ENCODE measurements at regions not wholly inside any gene's neighbourhood (a gene's known extent, or its start where the extent isn't known, plus 50 kb on each side); places are given as distances from the start of the nearest gene placed in this dataset.
"Not testable (repeated sequence)": the region's sequence is repeated elsewhere in the genome, so short reads cannot be mapped to it uniquely, and the experiment has no call there.

GRCh38 chr20:6692566-6693173, 74.8 kb upstream of the BMP2 start:
- DNase-seq = peak; percentile 60

GRCh38 chr20:6691516-6691915, 76.0 kb upstream of the BMP2 start:
- no peak for DNase-seq

- no peak for DNase-seq
These were observed 78.0 kb upstream of the BMP2 start for GRCh38 chr20:6689339-6689973.

- DNase-seq = no peak
These were observed 81.3 kb upstream of the BMP2 start for GRCh38 chr20:6686171-6686570.

DNA sequence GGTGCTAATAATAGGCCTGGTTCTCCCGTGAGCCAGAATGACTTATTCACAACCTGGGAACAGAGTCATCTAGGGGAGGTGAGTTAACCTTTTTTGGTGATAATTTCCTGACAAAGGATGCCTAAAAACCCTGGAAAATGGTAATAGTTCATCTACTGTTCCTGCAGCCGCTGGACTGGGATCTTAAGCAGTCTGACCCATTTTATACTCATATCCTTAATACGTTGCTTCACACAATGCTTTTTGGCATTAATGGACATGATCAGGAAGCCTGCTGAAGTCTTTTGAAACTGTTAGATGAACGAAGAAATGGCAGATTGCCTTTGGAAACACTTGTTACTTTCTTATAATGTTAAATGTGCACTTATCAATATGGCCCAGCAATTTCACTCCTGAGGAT, 81.9 kb upstream of the BMP2 start:
- no peak for DNase-seq

DNA sequence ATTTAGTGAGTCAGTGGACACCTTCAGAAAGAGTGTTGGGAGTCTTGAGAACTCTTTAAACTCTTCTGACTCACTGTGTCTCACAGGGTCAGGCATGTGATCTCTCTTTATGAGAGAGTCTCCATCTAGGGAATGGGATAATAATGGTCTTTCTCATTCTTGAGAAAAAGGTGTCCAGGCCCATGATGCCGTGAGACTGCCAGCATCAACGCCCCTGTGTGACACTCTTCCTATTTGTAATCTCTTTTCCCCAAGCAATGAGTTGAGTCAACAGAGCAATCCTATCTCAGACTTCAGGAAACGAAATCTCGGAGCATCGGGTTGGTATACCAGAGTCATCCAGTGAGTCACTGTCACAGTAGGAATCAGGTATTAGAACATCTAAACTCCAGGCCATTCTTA, 82.3 kb upstream of the BMP2 start:
- DNase-seq = no peak

DNA sequence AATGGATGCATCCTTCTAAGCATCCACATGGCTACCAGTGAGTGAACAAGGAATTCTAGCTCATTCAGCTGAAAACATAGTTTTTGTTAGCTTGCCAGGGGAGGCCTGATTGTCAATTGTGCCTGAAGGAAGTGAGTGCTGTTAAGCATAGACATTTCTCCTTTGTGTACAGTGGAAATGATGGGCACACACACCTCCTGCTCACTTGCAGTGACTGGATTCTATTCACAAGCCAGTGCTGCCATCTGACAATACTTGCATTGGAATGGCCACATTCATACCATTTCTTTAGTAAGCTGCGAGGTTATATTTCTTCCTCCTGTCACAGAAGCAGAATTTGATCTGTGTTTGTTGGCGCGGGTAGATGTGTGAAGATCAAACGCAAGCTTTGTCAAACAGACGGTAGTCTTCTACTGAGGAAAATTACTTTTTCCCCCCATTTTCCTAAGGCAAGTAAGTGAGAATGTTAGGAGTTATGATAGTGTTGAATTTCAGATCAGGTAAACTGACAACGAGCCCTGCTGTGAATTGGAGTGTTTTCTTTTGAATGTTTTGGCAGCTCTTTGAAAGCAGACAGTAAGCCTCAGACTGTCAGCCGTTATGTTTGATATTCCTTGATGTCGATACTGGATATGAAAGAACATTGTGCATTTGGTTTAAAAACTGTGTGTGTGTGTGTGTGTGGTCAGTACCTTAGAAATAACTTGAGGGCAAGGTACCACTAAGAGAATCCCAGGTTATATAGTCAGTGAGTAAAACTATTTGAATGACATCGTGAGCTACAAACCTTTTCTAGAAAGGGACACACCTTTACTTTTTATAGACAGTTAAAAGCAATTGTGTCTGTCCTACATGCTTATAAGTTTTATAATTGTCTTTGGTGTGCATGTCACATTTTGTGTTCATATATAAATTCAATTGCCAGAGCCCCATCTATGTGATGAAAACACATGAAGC, 84.2 kb upstream of the BMP2 start:
- no peak for DNase-seq

GRCh38 chr20:6680854-6681253, 86.6 kb upstream of the BMP2 start:
- peak; percentile 21 for DNase-seq

DNA sequence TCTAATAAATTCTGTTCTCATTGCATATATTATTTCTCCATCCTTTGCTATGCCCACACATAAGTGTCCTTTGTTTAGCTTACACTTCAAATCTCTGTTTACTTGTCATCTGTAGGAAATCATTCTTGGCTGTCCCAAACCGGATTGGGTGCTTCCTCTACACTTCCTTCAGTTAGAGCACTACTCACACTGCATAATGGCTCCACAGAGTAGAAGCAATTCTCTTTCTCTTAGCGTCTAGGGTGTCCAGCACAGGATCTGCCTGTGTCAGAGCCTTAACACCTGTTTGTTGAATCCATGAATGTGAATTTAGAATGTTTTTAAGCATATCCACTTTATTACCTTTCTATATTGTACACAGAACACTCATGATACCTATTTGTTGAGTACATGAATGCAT, 87.0 kb upstream of the BMP2 start:
- peak; percentile 7 for DNase-seq

DNA sequence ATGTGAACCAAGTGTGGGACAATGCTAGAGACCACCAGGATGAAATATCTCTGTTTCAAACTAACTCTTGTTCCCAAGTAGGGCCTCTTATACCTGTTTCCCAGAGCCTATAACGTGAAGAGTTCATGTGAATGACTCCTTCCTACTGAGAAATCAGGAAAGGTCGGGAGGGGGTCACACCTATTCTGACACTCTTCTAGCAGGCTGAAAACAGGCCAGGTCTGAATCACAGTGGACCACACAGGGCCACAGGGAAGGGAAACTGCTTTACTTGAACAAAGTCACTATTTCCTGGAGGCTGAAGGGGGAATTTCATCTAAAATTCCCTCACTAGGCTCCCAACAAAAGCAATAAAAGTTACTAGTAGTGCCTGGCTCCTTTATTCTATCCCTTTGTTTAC, 88.4 kb upstream of the BMP2 start:
- DNase-seq = no peak

GRCh38 chr20:6678101-6678500, 89.4 kb upstream of the BMP2 start:
- DNase-seq = no peak

- no peak for DNase-seq
These were observed 92.7 kb upstream of the BMP2 start for GRCh38 chr20:6674831-6675230.

DNA sequence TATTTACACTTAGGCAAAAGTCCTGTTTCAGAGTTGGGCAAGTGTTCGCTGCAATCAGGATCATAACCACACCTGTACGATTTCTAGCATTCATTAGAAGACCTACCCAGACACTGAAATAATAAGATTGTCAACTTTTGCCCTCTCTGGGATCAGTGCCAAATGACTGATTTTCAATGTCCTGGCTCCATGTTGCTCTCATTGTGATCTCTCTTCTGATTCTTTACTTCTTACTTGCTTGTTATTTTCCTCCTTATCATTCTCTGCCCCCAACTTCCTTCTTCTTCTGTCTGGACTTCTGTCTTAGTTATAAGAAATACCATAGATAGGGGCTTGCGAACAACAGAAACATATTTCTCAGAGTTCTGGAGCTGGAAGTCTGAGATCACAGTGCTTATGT, 94.4 kb upstream of the BMP2 start:
- DNase-seq = no peak

DNA sequence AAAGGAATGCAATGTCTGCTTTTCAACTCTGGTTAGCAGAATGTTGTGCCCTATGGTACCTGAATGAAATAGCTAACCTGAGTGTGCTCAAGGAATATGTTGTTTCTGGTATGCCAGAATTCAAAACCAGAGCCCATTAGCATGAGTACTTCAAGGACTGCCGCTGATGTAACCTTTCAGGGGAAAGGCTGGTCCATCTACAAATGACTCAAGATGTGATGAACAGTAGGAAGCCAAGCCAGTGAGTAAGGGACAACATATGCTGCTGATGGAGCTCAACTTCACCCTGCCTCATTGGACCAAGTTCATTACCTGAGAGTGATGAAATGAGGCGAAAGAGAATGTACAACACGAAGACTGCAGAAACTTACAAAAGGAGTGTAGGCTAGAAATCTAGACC, 95.7 kb upstream of the BMP2 start:
- no peak for DNase-seq

GRCh38 chr20:6668546-6668945, 98.9 kb upstream of the BMP2 start:
- no peak for DNase-seq

DNA sequence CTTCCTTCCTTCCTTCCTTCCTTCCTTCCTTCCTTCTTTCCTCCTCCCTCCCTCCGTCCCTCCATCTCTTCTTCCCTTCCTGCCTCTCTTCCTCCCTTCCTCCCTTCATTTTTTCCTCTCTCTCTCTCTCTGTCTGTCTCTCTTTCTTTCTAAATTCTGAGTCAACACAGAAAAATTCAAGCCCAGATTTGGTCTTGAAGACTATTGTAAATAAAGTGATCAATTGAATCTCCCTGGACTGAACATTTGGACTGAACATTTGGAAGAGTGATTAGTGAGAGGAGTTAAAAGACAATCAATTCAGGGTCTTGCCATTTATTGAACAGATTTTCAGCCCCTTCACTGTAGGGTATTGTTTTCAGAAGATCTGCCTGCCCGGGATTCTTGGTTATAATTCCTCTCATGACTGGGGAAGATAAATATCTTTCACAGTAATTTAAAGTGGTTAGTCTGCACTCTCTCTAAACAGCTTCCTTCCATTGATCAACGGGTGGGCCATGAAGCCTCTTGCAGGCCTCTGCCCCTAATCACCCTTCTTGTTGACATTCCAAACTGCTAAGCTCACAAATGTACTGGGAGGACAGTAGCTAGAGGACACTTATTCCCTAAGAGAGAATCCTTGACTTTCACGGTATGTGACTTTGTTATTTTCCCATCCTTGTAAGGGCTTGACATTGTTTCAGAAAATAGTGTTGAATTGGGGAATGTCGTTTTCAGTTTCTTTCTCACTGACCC, 101.7 kb upstream of the BMP2 start:
- DNase-seq = peak; percentile 23

DNA sequence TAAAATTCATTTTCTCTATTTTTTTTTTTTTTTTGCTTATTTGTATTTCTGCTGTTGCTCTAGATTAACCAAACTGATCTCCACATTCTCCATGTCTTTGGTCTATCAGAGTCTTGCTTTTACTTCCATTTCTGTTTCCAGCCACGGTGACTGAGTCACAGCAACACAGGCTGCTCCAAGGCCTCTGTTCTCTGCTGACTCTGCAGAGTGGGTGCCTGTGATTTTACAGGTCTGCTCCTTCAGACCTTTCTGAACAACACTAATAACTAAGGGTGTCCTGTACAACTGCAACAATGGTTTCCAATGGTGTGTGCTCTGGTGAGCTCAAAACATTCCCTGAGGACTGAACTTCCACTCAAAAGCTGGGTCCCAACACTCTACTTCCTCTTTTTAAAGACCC, 102.3 kb upstream of the BMP2 start:
- no peak for DNase-seq

- DNase-seq = no peak
These were observed 102.9 kb upstream of the BMP2 start for GRCh38 chr20:6664574-6664973.

DNA sequence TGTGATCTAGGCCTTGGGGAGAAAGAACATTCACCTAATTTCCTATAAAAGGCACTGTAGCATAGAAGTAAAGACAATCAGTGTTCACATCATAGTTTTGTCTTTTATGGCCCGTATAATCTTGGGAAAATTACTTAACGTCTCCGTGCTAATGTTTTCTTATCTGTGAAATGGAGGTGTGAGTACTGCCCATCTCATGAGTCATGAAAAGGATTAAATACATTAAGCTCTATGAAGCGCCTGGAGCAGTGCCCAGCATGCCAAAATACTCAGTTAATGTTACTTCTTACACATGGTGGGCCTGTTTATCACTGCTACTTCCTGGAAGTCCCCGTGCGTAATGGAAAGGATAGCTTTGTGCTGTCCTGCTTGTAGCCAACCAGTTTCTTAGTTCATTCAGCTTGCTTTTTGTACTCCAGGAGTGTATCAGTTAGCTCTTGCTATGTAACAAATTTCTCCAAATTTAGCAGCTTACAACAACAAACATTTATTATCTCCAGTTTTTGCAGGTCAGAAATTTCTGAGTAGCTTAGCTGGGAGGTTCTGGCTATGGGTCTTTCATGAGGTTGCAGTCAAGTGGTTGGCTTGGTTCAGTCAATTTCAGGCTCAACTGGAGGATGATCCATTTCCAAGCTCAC, 103.6 kb upstream of the BMP2 start:
- no peak for DNase-seq

GRCh38 chr20:6663104-6663503, 104.4 kb upstream of the BMP2 start:
- no peak for DNase-seq

- DNase-seq = no peak
These were observed 105.2 kb upstream of the BMP2 start for GRCh38 chr20:6662309-6662708.

- DNase-seq = no peak
These were observed 107.0 kb upstream of the BMP2 start for GRCh38 chr20:6660441-6660840.

DNA sequence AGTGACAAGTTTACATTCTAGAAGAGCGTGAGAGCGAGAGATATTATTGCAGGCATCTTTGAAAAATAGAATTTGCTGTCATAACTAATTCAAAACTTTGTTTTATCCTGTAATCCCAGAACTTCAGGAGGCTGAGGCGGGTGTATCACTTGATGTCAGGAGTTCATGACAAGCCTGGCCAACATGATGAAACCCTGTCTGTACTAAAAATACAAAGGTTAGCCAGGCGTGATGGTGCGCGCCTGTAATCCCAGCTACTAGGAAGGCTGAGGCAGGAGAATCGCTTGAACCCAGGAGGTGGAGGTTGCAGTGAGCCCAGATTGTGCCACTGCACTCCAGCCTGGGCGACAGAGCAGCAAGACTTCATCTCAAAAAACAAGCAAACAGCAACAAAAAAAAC, 108.6 kb upstream of the BMP2 start:
- not testable (repeated sequence) for DNase-seq

Measured in NCI-H146 (cell line).